Urinary bladder (tissue), 3 donors: ENCODE measurements at regions not wholly inside any gene's neighbourhood (a gene's known extent, or its start where the extent isn't known, plus 50 kb on each side); places are given as distances from the start of the nearest gene placed in this dataset.

Source experiments
- DNase-seq: peaks from one replicate; pipeline ENCODE4 v3.0.0-alpha.2; 2015; ENCODE audit errors: extremely low spot score
- H3K27ac ChIP-seq: one replicate; pipeline ENCODE4 v1.5.1; 2013; ENCODE audit warnings: low read depth, mild to moderate bottlenecking, moderate library complexity
- H3K36me3 ChIP-seq: one replicate; pipeline ENCODE4 v1.6.1; 2013; ENCODE audit warnings: mild to moderate bottlenecking, moderate library complexity; ENCODE audit not compliant: insufficient read depth
- H3K4me1 ChIP-seq: one replicate; pipeline ENCODE4 v1.6.1; 2013; ENCODE audit warnings: mild to moderate bottlenecking, moderate library complexity; ENCODE audit not compliant: insufficient read depth
- H3K4me3 ChIP-seq: one replicate; pipeline ENCODE4 v1.5.1; 2013; ENCODE audit warnings: low read depth, low read length
- WGBS: extraction: QIAGEN DNeasy Blood & Tissue Kit; methylation state at CpG from one replicate; pipeline ENCODE4 v1.1.7; 2013; 5-methylcytosine and 5-hydroxymethylcytosine counted together
- donor health status: healthy with polysubstance abuse.
- donor health status: healthy.

GRCh38 chr17:36743130-36743529 lies 141.7 kb downstream of the MRM1 start:
- Histone ChIP-seq H3K4me1 (no peaks in the 10 kb centered on the region), H3K4me3 (no peak overlapping the region), H3K36me3 (no peaks in the 10 kb centered on the region), H3K27ac (no peak overlapping the region)
- no peak for DNase-seq
- 63% methylated on average over 7 of the region's 7 CpGs for WGBS

- no peak for DNase-seq
- Histone ChIP-seq H3K27ac (no peak overlapping the region), H3K4me1 (no peaks in the 10 kb centered on the region), H3K36me3 (no peaks in the 10 kb centered on the region), H3K4me3 (no peak overlapping the region)
- 85% methylated on average over 18 of the region's 18 CpGs for WGBS
Observed at GRCh38 chr17:36746381-36747053, 145.1 kb downstream of the MRM1 start.

GRCh38 chr17:36747861-36748260 lies 146.5 kb downstream of the MRM1 start:
- Histone ChIP-seq H3K36me3 (no peaks in the 10 kb centered on the region), H3K4me1 (no peaks in the 10 kb centered on the region), H3K27ac (no peak overlapping the region), H3K4me3 (no peak overlapping the region)
- WGBS: 96% methylated on average over 12 of the region's 12 CpGs
- DNase-seq: no peak

DNA sequence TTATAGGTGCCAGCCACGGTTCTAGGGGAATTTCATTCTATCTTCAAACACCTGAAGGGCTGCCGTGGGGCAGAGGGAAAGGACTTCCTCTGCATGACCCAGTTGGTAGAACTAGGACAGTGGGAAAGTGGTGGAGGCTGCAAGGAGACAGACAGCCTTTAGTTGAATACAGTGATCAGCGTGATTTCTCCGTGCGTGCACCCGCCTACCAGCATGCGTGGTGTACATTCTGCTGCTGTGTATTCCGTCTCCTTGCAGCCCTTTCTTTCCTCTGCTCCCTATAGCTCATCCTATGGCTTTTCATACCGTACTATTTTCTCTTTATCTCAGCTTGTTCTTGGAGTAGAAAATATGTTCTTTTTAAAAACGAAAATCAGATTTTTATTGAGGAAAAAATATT lies 146.9 kb downstream of the MRM1 start:
- no peak for DNase-seq
- H3K4me1 ChIP-seq: no peaks in the 10 kb centered on the region
- no peak overlapping the region for H3K27ac ChIP-seq
- no peak overlapping the region for H3K4me3 ChIP-seq
- 73% methylated on average over 10 of the region's 10 CpGs for WGBS
- H3K36me3 ChIP-seq: no peaks in the 10 kb centered on the region

GRCh38 chr17:36749493-36749892 lies 148.1 kb downstream of the MRM1 start:
- no peaks in the 10 kb centered on the region for H3K36me3 ChIP-seq
- DNase-seq: no peak
- H3K4me3 ChIP-seq: no peak overlapping the region
- H3K27ac ChIP-seq: no peak overlapping the region
- WGBS: 46% methylated on average over 17 of the region's 17 CpGs
- no peaks in the 10 kb centered on the region for H3K4me1 ChIP-seq

- DNase-seq: no peak
- Histone ChIP-seq H3K4me3 (no peak overlapping the region), H3K27ac (no peak overlapping the region), H3K4me1 (no peaks in the 10 kb centered on the region), H3K36me3 (no peaks in the 10 kb centered on the region)
- WGBS: 86% methylated on average over 10 of the region's 10 CpGs
Observed at GRCh38 chr17:36750316-36750885, 149.0 kb downstream of the MRM1 start.

GRCh38 chr17:36752096-36752888 lies 150.9 kb downstream of the MRM1 start:
- 69% methylated on average over 10 of the region's 10 CpGs for WGBS
- Histone ChIP-seq H3K4me1 (no peaks in the 10 kb centered on the region), H3K4me3 (no peak overlapping the region), H3K36me3 (no peaks in the 10 kb centered on the region), H3K27ac (no peak overlapping the region)
- no peak for DNase-seq

- H3K36me3 ChIP-seq: no peaks in the 10 kb centered on the region
- WGBS: 48% methylated on average over 10 of the region's 10 CpGs
- H3K4me3 ChIP-seq: no peak overlapping the region
- DNase-seq: no peak
- H3K4me1 ChIP-seq: no peaks in the 10 kb centered on the region
- H3K27ac ChIP-seq: no peak overlapping the region
Observed at GRCh38 chr17:36755586-36755985, 154.2 kb downstream of the MRM1 start.

GRCh38 chr17:36756695-36757094 lies 155.3 kb downstream of the MRM1 start:
- H3K36me3 ChIP-seq: no peaks in the 10 kb centered on the region
- no peak overlapping the region for H3K4me3 ChIP-seq
- 89% methylated on average over 3 of the region's 3 CpGs for WGBS
- no peak overlapping the region for H3K27ac ChIP-seq
- no peak for DNase-seq
- H3K4me1 ChIP-seq: no peaks in the 10 kb centered on the region

- DNase-seq: no peak
- Histone ChIP-seq H3K4me3 (no peak overlapping the region), H3K36me3 (no peaks in the 10 kb centered on the region), H3K4me1 (no peaks in the 10 kb centered on the region), H3K27ac (no peak overlapping the region)
- WGBS: 47% methylated on average over 5 of the region's 5 CpGs
Observed at GRCh38 chr17:36760425-36760824, 159.0 kb downstream of the MRM1 start.

DNA sequence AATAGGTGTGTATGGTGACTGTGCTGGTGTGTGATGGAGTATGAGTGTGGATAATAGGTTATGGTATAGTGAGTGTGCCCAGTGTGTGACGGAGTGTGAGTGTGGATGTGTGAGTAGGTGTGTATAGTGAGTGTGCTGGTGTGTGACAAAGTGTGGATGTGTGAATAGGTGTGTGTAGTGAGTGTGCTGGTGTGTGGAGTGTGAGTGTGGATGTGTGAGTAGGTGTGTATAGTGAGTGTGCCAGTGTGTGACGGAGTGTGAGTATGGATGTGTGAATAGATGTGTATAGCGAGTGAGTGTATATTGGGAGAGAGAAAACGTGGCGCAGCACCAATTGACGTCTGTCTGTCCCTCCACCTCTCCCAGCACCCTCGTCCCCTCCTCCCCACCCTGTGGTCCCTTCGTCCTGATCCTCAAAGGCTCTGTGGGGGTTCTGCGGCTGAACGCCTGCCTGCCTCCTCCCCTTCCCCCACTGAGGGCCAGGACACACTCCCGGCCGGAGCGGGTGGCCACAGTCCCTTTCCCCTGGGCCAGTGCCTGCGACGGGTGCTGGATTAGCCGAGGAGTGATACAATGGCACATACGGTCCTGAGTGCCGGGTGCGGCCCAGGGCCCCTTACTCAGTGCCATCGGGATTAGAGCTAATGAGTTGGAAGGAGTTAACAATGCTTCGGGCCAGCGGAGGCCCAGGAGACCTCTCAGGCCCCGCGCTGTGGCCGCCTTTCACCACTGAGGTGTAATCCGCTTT lies 160.0 kb downstream of the MRM1 start:
- Histone ChIP-seq H3K27ac (no peak overlapping the region), H3K4me1 (no peaks in the 10 kb centered on the region), H3K4me3 (no peak overlapping the region), H3K36me3 (no peaks in the 10 kb centered on the region)
- 47% methylated on average over 26 of the region's 26 CpGs for WGBS
- DNase-seq: no peak

DNA sequence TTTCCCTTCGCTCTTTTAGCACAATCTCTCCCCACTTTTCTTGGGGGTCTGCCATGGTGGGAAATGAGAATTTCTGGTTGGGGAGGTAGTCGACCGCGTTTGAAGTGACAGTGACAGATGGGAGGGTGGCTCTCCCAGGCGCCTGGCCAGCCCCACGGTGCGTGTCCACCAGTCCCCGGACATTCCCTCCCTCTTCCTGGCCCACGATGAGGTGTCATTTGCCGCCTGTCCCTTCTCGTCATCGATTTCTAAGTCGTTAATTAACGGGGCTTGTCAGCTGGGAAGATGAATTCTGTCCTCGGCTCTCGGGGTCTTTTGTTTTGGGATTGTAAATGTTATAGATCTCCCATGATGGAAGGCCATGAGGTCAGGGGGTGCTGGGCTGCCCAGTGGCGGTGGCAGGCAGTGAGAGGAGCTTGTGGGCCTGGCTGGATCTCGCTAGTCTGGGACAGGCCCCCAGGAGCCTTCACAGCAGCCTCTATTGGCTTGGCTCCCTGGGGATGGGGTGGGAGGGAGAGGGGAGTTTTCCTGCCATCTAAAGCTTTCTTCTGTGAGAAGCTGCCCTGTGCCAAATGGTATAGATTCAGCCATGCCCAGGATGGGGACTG lies 164.2 kb downstream of the MRM1 start:
- WGBS: 71% methylated on average over 18 of the region's 18 CpGs
- H3K4me1 ChIP-seq: no peaks in the 10 kb centered on the region
- no peak overlapping the region for H3K27ac ChIP-seq
- DNase-seq: no peak
- no peak overlapping the region for H3K4me3 ChIP-seq
- H3K36me3 ChIP-seq: no peaks in the 10 kb centered on the region

GRCh38 chr17:36768394-36768793 lies 167.0 kb downstream of the MRM1 start:
- Histone ChIP-seq H3K4me1 (no peaks in the 10 kb centered on the region), H3K4me3 (no peak overlapping the region), H3K27ac (no peak overlapping the region), H3K36me3 (no peaks in the 10 kb centered on the region)
- DNase-seq: no peak
- 26% methylated on average over 13 of the region's 13 CpGs for WGBS
